ENCODE measurements at regions not wholly inside any gene's neighbourhood (a gene's known extent, or its start where the extent isn't known, plus 50 kb on each side); places are given as distances from the start of the nearest gene placed in this dataset.
"Not testable (repeated sequence)": the region's sequence is repeated elsewhere in the genome, so short reads cannot be mapped to it uniquely, and the experiment has no call there.

DNA sequence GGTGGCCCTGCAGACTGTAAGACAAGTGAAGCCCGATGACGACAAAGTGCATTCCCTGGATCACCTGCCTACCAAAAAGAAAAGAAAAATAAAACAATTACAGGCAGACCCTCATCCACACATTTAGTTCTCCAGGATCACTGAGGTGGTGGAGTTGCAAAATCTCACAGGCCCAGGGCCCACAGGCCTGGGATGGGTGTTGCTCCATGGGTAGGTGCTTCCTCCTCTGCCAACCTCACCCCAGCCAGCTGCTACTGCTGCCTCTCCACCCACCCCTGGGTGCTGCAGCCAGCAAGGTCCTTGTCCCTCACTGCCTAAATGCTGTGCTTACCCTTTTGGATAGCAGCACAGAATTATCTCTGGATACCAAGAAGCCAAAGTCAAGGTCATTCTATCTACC lies 146.4 kb upstream of the GALNT2 start:
- in situ Hi-C loops (cut with MboI; ENCODE audit: low pct_ligation_motif_present in 1 of 4, low pct_unique_long_range_greater_than_20kb in 1 of 4, low sequenced_read_pairs in 3 of 4), result no loop called here
- no peaks in the 10 kb centered on the region for H3K36me3 ChIP-seq
- peaks cover 0 to 5% (median 0%) of the 10 kb centered on the region in 4 donors for H3K4me1 ChIP-seq
- no peak for DNase-seq
- H3K27me3 ChIP-seq, result no peaks in the 10 kb centered on the region
- TF ChIP-seq, protein P1, sequence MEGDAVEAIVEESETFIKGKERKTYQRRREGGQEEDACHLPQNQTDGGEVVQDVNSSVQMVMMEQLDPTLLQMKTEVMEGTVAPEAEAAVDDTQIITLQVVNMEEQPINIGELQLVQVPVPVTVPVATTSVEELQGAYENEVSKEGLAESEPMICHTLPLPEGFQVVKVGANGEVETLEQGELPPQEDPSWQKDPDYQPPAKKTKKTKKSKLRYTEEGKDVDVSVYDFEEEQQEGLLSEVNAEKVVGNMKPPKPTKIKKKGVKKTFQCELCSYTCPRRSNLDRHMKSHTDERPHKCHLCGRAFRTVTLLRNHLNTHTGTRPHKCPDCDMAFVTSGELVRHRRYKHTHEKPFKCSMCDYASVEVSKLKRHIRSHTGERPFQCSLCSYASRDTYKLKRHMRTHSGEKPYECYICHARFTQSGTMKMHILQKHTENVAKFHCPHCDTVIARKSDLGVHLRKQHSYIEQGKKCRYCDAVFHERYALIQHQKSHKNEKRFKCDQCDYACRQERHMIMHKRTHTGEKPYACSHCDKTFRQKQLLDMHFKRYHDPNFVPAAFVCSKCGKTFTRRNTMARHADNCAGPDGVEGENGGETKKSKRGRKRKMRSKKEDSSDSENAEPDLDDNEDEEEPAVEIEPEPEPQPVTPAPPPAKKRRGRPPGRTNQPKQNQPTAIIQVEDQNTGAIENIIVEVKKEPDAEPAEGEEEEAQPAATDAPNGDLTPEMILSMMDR (IDR thresholded peaks at IDR 0.05), result no peak
- no peak for TF ChIP-seq EP300 (IDR thresholded peaks at IDR 0.05; ENCODE audit: low read depth)
- TF ChIP-seq POLR2AphosphoS5 (IDR thresholded peaks at IDR 0.05), result no peak
- no peak for TF ChIP-seq POLR2A (IDR thresholded peaks at IDR 0.05)
- intact Hi-C loops (cut with DNase I; ENCODE audit: low total_unique reads), result no loop called here
- whole genome bisulfite sequencing, 2 donors (ENCODE audit: low coverage in 1 of 2), result 98% methylated on average over 2 of the region's 2 CpGs; no CpG with 5 or more reads in 1 of the 2 donors
- H3K4me3 ChIP-seq, result no peak overlapping the region
- no peak overlapping the region for H3K27ac ChIP-seq
- H3K9me3 ChIP-seq, result no peaks in the 10 kb centered on the region

GRCh38 chr1:229922249-229922648 lies 144.8 kb upstream of the GALNT2 start:
- no peak for TF ChIP-seq POLR2AphosphoS5 (IDR thresholded peaks at IDR 0.05)
- TF ChIP-seq EP300 (IDR thresholded peaks at IDR 0.05; ENCODE audit: low read depth), result no peak
- TF ChIP-seq, protein P1 (IDR thresholded peaks at IDR 0.05), result no peak
- no peak for TF ChIP-seq POLR2A (IDR thresholded peaks at IDR 0.05)
- Histone ChIP-seq H3K27me3 (no peaks in the 10 kb centered on the region), H3K4me1 (peaks cover 0 to 5% (median 0%) of the 10 kb centered on the region in 4 donors), H3K36me3 (no peaks in the 10 kb centered on the region), H3K4me3 (no peak overlapping the region), H3K9me3 (no peaks in the 10 kb centered on the region), H3K27ac (no peak overlapping the region)
- DNase-seq, result no peak
- 83 to 94% methylated on average over 1 to 7 of the region's 7 CpGs for WGBS, 2 donors (ENCODE audit: low coverage in 1 of 2)
- in situ Hi-C loops (cut with MboI; ENCODE audit: low pct_ligation_motif_present in 1 of 4, low pct_unique_long_range_greater_than_20kb in 1 of 4, low sequenced_read_pairs in 3 of 4) (no loop called here), intact Hi-C loops (cut with DNase I; ENCODE audit: low total_unique reads) (no loop called here)

DNA sequence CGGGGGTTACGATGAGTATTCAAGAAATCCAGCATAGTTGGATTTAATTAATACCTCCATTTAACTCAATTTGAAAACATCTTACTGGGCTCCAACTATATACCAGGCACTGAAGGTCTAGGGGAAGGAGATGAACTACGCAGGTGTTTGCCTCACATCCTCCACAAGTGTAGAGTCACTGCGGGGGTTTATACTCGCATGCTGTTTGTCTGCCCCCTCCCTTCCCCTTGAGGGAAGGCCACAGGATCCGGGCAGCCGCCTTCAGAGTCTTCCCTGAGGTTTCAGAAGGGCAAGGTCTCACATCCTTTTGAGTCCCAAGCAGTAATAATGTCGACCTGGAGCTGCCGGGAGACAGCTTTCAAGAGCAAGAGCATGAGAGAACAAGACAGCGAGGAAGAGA lies 142.4 kb upstream of the GALNT2 start:
- intact Hi-C loops (cut with DNase I; ENCODE audit: low total_unique reads) (no loop called here), in situ Hi-C loops (cut with MboI; ENCODE audit: low pct_ligation_motif_present in 1 of 4, low pct_unique_long_range_greater_than_20kb in 1 of 4, low sequenced_read_pairs in 3 of 4) (no loop called here)

DNA sequence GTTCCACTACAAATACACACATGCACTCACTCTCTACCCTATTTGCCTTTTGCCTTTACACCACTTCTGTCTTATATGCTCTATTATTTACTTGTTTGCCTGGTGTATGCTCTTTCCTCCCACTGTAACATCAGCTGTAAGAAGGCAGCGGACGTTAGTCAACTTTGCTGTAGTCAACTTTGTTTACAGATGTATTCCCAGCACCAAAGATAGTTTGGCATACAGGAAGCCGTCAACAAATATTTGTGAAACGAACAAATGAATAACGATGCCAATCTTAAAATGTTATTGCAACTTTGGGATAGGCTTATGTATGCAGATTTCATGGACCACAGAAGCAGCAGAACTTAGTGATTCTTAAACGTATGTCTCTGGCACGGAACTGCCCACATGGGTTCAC lies 138.3 kb upstream of the GALNT2 start:
- no peak overlapping the region for H3K4me3 ChIP-seq
- peaks cover 0 to under 1% (median 0%) of the 10 kb centered on the region in 4 donors for H3K4me1 ChIP-seq
- intact Hi-C loops (cut with DNase I; ENCODE audit: low total_unique reads), result no loop called here
- H3K9me3 ChIP-seq, result no peaks in the 10 kb centered on the region
- no peak overlapping the region for H3K27ac ChIP-seq
- DNase-seq, result no peak
- in situ Hi-C loops (cut with MboI; ENCODE audit: low pct_ligation_motif_present in 1 of 4, low pct_unique_long_range_greater_than_20kb in 1 of 4, low sequenced_read_pairs in 3 of 4), result no loop called here
- TF ChIP-seq POLR2AphosphoS5 (IDR thresholded peaks at IDR 0.05), result no peak
- TF ChIP-seq, protein P1 (IDR thresholded peaks at IDR 0.05), result no peak
- no peak for TF ChIP-seq POLR2A (IDR thresholded peaks at IDR 0.05)
- TF ChIP-seq EP300 (IDR thresholded peaks at IDR 0.05; ENCODE audit: low read depth), result no peak
- no peaks in the 10 kb centered on the region for H3K27me3 ChIP-seq
- no peaks in the 10 kb centered on the region for H3K36me3 ChIP-seq
- 88 to 91% methylated on average over 5 to 7 of the region's 7 CpGs for WGBS, 2 donors (ENCODE audit: low coverage in 1 of 2)

More for the DNA sequence above, 142.4 kb upstream of the GALNT2 start:
- TF ChIP-seq EP300 (IDR thresholded peaks at IDR 0.05; ENCODE audit: low read depth), result no peak
- TF ChIP-seq, protein P1 (IDR thresholded peaks at IDR 0.05), result no peak
- TF ChIP-seq POLR2A (IDR thresholded peaks at IDR 0.05), result no peak
- TF ChIP-seq POLR2AphosphoS5 (IDR thresholded peaks at IDR 0.05), result no peak
- Histone ChIP-seq H3K27ac (no peak overlapping the region), H3K36me3 (no peaks in the 10 kb centered on the region), H3K4me3 (no peak overlapping the region), H3K9me3 (no peaks in the 10 kb centered on the region), H3K27me3 (no peaks in the 10 kb centered on the region), H3K4me1 (peaks cover 0 to 5% (median 0%) of the 10 kb centered on the region in 4 donors)
- no peak for DNase-seq
- 80 to 84% methylated on average over 1 to 10 of the region's 10 CpGs for WGBS, 2 donors (ENCODE audit: low coverage in 1 of 2)

- DNase-seq; H3K4me3 ChIP-seq; H3K27me3 ChIP-seq; in situ Hi-C loops (cut with MboI; ENCODE audit: low pct_ligation_motif_present in 1 of 4, low pct_unique_long_range_greater_than_20kb in 1 of 4, low sequenced_read_pairs in 3 of 4); intact Hi-C loops (cut with DNase I; ENCODE audit: low total_unique reads); H3K27ac ChIP-seq; H3K9me3 ChIP-seq; H3K4me1 ChIP-seq; H3K36me3 ChIP-seq: not testable (repeated sequence)
- WGBS, 2 donors (ENCODE audit: low coverage in 1 of 2), result 96 to 100% methylated on average over 3 to 21 of the region's 21 CpGs
Measured at GRCh38 chr1:229931751-229932150, 135.3 kb upstream of the GALNT2 start.

DNA sequence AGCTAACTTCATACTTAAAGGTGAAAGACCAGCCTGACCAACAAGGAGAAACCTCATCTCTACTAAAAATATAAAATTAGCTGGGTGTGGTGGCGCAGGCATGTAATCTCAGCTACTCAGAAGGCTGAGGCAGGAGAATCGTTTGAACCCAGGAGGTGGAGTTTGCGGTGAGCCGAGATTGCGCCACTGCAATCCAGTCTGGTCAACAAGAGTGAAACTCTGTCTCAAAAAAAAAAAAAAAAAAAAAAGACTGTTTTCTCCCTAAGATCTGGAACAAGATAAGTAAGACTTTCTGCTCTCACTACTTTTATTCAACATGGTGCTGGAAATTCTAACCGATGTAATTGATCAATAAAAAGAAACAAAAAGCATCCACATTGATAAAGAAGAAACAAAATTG lies 131.9 kb upstream of the GALNT2 start:
- H3K27ac ChIP-seq; H3K27me3 ChIP-seq; H3K4me3 ChIP-seq; H3K9me3 ChIP-seq; DNase-seq; H3K4me1 ChIP-seq; intact Hi-C loops (cut with DNase I; ENCODE audit: low total_unique reads); in situ Hi-C loops (cut with MboI; ENCODE audit: low pct_ligation_motif_present in 1 of 4, low pct_unique_long_range_greater_than_20kb in 1 of 4, low sequenced_read_pairs in 3 of 4); H3K36me3 ChIP-seq: not testable (repeated sequence)
- 81 to 100% methylated on average over 1 to 6 of the region's 6 CpGs for WGBS, 2 donors (ENCODE audit: low coverage in 1 of 2)
